Globus pallidus (tissue), 1 donor: ENCODE measurements at regions not wholly inside any gene's neighbourhood (a gene's known extent, or its start where the extent isn't known, plus 50 kb on each side); places are given as distances from the start of the nearest gene placed in this dataset.

Experiments used
- DNase-seq: peaks from one replicate; pipeline ENCODE4 v3.0.0-alpha.2; 2015; ENCODE audit warnings: low spot score

GRCh38 chr2:205902041-205902899 is 183.7 kb downstream of the INO80D start:
- no peak for DNase-seq

GRCh38 chr2:205901491-205901890 is 184.5 kb downstream of the INO80D start:
- DNase-seq, result no peak

- DNase-seq, result no peak
These were observed 187.2 kb downstream of the INO80D start for GRCh38 chr2:205898744-205899143.

- no peak for DNase-seq
These were observed 189.9 kb downstream of the INO80D start for GRCh38 chr2:205895981-205896655.

- no peak for DNase-seq
These were observed 193.2 kb downstream of the INO80D start for GRCh38 chr2:205892665-205893259.

GRCh38 chr2:205892251-205892655 is 193.7 kb downstream of the INO80D start:
- peak; percentile 14 for DNase-seq

- no peak for DNase-seq
These were observed 196.9 kb downstream of the INO80D start for GRCh38 chr2:205889114-205889513.

GRCh38 chr2:205887637-205888036 is 198.3 kb downstream of the INO80D start:
- DNase-seq, result no peak

GRCh38 chr2:205885492-205886099 is 200.4 kb downstream of the INO80D start:
- DNase-seq, result peak; percentile 66

- DNase-seq, result no peak
These were observed 201.7 kb downstream of the NRP2 start for GRCh38 chr2:205883965-205884364.

- no peak for DNase-seq
These were observed 200.6 kb downstream of the NRP2 start for GRCh38 chr2:205882806-205883425.

- no peak for DNase-seq
These were observed 197.7 kb downstream of the NRP2 start for GRCh38 chr2:205880048-205880447.

GRCh38 chr2:205878999-205879762 is 196.9 kb downstream of the NRP2 start:
- DNase-seq, result no peak

GRCh38 chr2:205877496-205877895 is 195.2 kb downstream of the NRP2 start:
- no peak for DNase-seq

GRCh38 chr2:205876127-205876526 is 193.8 kb downstream of the NRP2 start:
- DNase-seq, result no peak

GRCh38 chr2:205872716-205873115 is 190.4 kb downstream of the NRP2 start:
- DNase-seq, result no peak

- no peak for DNase-seq
These were observed 187.1 kb downstream of the NRP2 start for GRCh38 chr2:205869439-205869838.

GRCh38 chr2:205868773-205869333 is 186.6 kb downstream of the NRP2 start:
- no peak for DNase-seq

- no peak for DNase-seq
These were observed 185.8 kb downstream of the NRP2 start for GRCh38 chr2:205868053-205868452.

- no peak for DNase-seq
These were observed 185.1 kb downstream of the NRP2 start for GRCh38 chr2:205867371-205867770.

GRCh38 chr2:205865905-205866441 is 183.7 kb downstream of the NRP2 start:
- peak; percentile 20 for DNase-seq
